CD14-positive monocyte (primary cell): ENCODE measurements at regions not wholly inside any gene's neighbourhood (a gene's known extent, or its start where the extent isn't known, plus 50 kb on each side); places are given as distances from the start of the nearest gene placed in this dataset.
"Not testable (repeated sequence)": the region's sequence is repeated elsewhere in the genome, so short reads cannot be mapped to it uniquely, and the experiment has no call there.

ENCODE experiments used
- DNase-seq, 3 donors: peaks; one replicate each; pipeline ENCODE4 v3.0.0-alpha.2; 2011 to 2022
- H2AFZ ChIP-seq: 2 replicates; pipeline ENCODE4 v1.6.0; 2012; ENCODE audit warnings: mild to moderate bottlenecking, low read depth, low read length, inconsistent platforms; ENCODE audit not compliant: insufficient read depth, poor library complexity, severe bottlenecking
- H3K27ac ChIP-seq, 2 donors: 1 replicate in 1 of 2; 2 replicates in 1 of 2; pipeline ENCODE4 v1.5.1; 2012 to 2013; ENCODE audit warnings: low read length in 2 of 2, control low read depth in 1 of 2, inconsistent platforms in 1 of 2, low read depth in 1 of 2, mild to moderate bottlenecking in 1 of 2
- H3K27me3 ChIP-seq, 2 donors: one replicate each; pipeline versions ENCODE4 v1.6.0 to v1.6.1; 2011 to 2013; ENCODE audit warnings: low read length in 2 of 2; ENCODE audit not compliant: control insufficient read depth in 2 of 2, insufficient read depth in 2 of 2
- H3K36me3 ChIP-seq, 2 donors: replicated peaks in 1 of 2; 1 replicate in 1 of 2; 2 replicates in 1 of 2; pipeline versions ENCODE4 v1.5.1 to v1.6.1; 2012 to 2013; ENCODE audit warnings: low read length in 2 of 2, control low read depth in 1 of 2, inconsistent platforms in 1 of 2, mild to moderate bottlenecking in 1 of 2; ENCODE audit not compliant: insufficient read depth in 2 of 2, control insufficient read depth in 1 of 2
- H3K4me1 ChIP-seq, 2 donors: 1 replicate in 1 of 2; 2 replicates in 1 of 2; pipeline versions ENCODE4 v1.5.1 to v1.6.1; 2012 to 2013; ENCODE audit warnings: low read length in 2 of 2, control low read depth in 1 of 2, inconsistent platforms in 1 of 2, mild to moderate bottlenecking in 1 of 2, moderate library complexity in 1 of 2; ENCODE audit not compliant: insufficient read depth in 2 of 2, control insufficient read depth in 1 of 2
- H3K4me2 ChIP-seq: replicated peaks from 2 replicates; pipeline ENCODE3; 2012; ENCODE audit warnings: low read length, moderate library complexity, mild to moderate bottlenecking; ENCODE audit not compliant: poor library complexity, severe bottlenecking; ENCODE audit errors: extremely low read depth
- H3K4me3 ChIP-seq, 3 experiments: fragments of 200-600 bp in 1 of 3; sonication (generic) in 1 of 3; replicated peaks in 1 of 3; 1 replicate in 2 of 3; 2 replicates in 1 of 3; pipeline ENCODE4 v1.5.1; 2011 to 2013; ENCODE audit warnings: low read length in 3 of 3, mild to moderate bottlenecking in 3 of 3, control low read depth in 2 of 3, low read depth in 2 of 3, inconsistent platforms in 1 of 3, moderate library complexity in 1 of 3
- H3K79me2 ChIP-seq: 2 replicates; pipeline ENCODE4 v1.6.0; 2012; ENCODE audit warnings: mild to moderate bottlenecking, control low read depth, inconsistent platforms, low read length, moderate library complexity; ENCODE audit not compliant: insufficient read depth
- H3K9ac ChIP-seq: 2 replicates; pipeline ENCODE4 v1.6.0; 2017; ENCODE audit warnings: low read length, mild to moderate bottlenecking; ENCODE audit not compliant: insufficient read depth, poor library complexity, severe bottlenecking
- H3K9me3 ChIP-seq, 2 donors: replicated peaks in 1 of 2; 1 replicate in 1 of 2; 2 replicates in 1 of 2; pipeline versions ENCODE4 v1.5.1 to v1.6.1; 2012 to 2013; ENCODE audit warnings: low read length in 2 of 2, control low read depth in 1 of 2; ENCODE audit not compliant: control insufficient read depth in 1 of 2, insufficient read depth in 1 of 2
- H4K20me1 ChIP-seq: 2 replicates; pipeline ENCODE4 v1.6.0; 2012; ENCODE audit warnings: mild to moderate bottlenecking, low read length, control low read depth, moderate library complexity; ENCODE audit not compliant: insufficient read depth
- H3K27ac Mint-ChIP-seq, 7 donors: one replicate each; pipeline ENCODE4 v1.8.0; 2020; ENCODE audit warnings: mild to moderate bottlenecking in 7 of 7, mixed read lengths in 7 of 7, moderate library complexity in 6 of 7, inconsistent platforms in 2 of 7
- H3K27me3 Mint-ChIP-seq, 3 donors: one replicate each; pipeline ENCODE4 v1.8.0; 2021 to 2022; ENCODE audit warnings: low read depth in 3 of 3, mild to moderate bottlenecking in 3 of 3, mixed read lengths in 3 of 3, moderate library complexity in 3 of 3, inconsistent platforms in 1 of 3
- H3K36me3 Mint-ChIP-seq, 2 donors: one replicate each; pipeline ENCODE4 v1.8.0; 2020; ENCODE audit warnings: mixed read lengths in 2 of 2, inconsistent platforms in 1 of 2, mild to moderate bottlenecking in 1 of 2
- H3K4me1 Mint-ChIP-seq: one replicate; pipeline ENCODE4 v1.8.0; 2020; ENCODE audit warnings: mild to moderate bottlenecking, mixed read lengths
- H3K4me3 Mint-ChIP-seq, 2 donors: one replicate each; pipeline ENCODE4 v1.8.0; 2020; ENCODE audit warnings: mild to moderate bottlenecking in 2 of 2, mixed read lengths in 2 of 2, moderate library complexity in 1 of 2
- H3K9me3 Mint-ChIP-seq, 7 donors: one replicate each; pipeline ENCODE4 v1.8.0; 2020 to 2022; ENCODE audit warnings: mixed read lengths in 7 of 7, mild to moderate bottlenecking in 6 of 7, moderate library complexity in 6 of 7, inconsistent platforms in 2 of 7
- CTCF ChIP-seq: fragments of 200-600 bp; IDR thresholded peaks from one replicate; pipeline ENCODE4 v1.8.0; 2022; ENCODE audit warnings: antibody characterized with exemption, mild to moderate bottlenecking
- WGBS: methylation state at CpG from one replicate; pipeline ENCODE4 v1.1.5; 2013; ENCODE audit warnings: missing lambda C conversion rate; ENCODE audit not compliant: insufficient coverage; 5-methylcytosine and 5-hydroxymethylcytosine counted together
- intact Hi-C, 2 donors: fragments of 100-400 bp; cut with micrococcal nuclease; formaldehyde crosslinking; loops; one replicate each; pipeline versions ENCODE4 v1.15.0 to v1.15.1; 2023

- H3K4me3 Mint-ChIP-seq: no peak overlapping the region
- no peaks in the 10 kb centered on the region for H3K36me3 ChIP-seq
- peaks cover 17 to 20% of the 10 kb centered on the region in 2 donors for H3K9me3 ChIP-seq
- H3K4me2 ChIP-seq: no peak overlapping the region
- no peaks in the 10 kb centered on the region for H3K79me2 ChIP-seq
- H3K27me3 ChIP-seq: no peaks in the 10 kb centered on the region
- peaks cover 11 to 32% (median 17%) of the 10 kb centered on the region in 7 donors for H3K9me3 Mint-ChIP-seq
- DNase-seq: no peak
- H3K9ac ChIP-seq: no peak overlapping the region
- H3K4me3 ChIP-seq: no peak overlapping the region
- no peak for TF ChIP-seq CTCF
- intact Hi-C loops: no loop called here
- H3K4me1 ChIP-seq: no peaks in the 10 kb centered on the region
- WGBS: 100% methylated on average over 1 of the region's 2 CpGs
- no peak overlapping the region for H2AFZ ChIP-seq
- H3K36me3 Mint-ChIP-seq: no peaks in the 10 kb centered on the region
- no peaks in the 10 kb centered on the region for H3K4me1 Mint-ChIP-seq
- H4K20me1 ChIP-seq: no peaks in the 10 kb centered on the region
- no peak overlapping the region for H3K27ac ChIP-seq
- no peaks in the 10 kb centered on the region for H3K27me3 Mint-ChIP-seq
- H3K27ac Mint-ChIP-seq: no peak overlapping the region
Observed at GRCh38 chr2:147147802-147148201, 697.0 kb upstream of the ACVR2A start.

- no peaks in the 10 kb centered on the region for H3K4me1 Mint-ChIP-seq
- H3K9me3 Mint-ChIP-seq: peaks cover 0 to 8% (median 1%) of the 10 kb centered on the region in 7 donors
- no peaks in the 10 kb centered on the region for H3K79me2 ChIP-seq
- no peaks in the 10 kb centered on the region for H3K27me3 ChIP-seq
- intact Hi-C loops: no loop called here
- no peak overlapping the region for H3K4me3 Mint-ChIP-seq
- H4K20me1 ChIP-seq: no peaks in the 10 kb centered on the region
- H3K9me3 ChIP-seq: no peaks in the 10 kb centered on the region
- H3K36me3 ChIP-seq: no peaks in the 10 kb centered on the region
- no peak for DNase-seq
- H3K27ac ChIP-seq: no peak overlapping the region
- WGBS: no CpG with 5 or more reads among the region's 4 CpGs
- H2AFZ ChIP-seq: no peak overlapping the region
- no peaks in the 10 kb centered on the region for H3K4me1 ChIP-seq
- TF ChIP-seq CTCF: no peak
- no peak overlapping the region for H3K4me2 ChIP-seq
- H3K27ac Mint-ChIP-seq: no peak overlapping the region
- H3K9ac ChIP-seq: no peak overlapping the region
- H3K36me3 Mint-ChIP-seq: no peaks in the 10 kb centered on the region
- H3K4me3 ChIP-seq: no peak overlapping the region
- H3K27me3 Mint-ChIP-seq: peaks cover 0 to 3% (median 0%) of the 10 kb centered on the region in 3 donors
Observed at GRCh38 chr2:147141930-147142329, 702.9 kb upstream of the ACVR2A start.

- DNase-seq, H3K27ac Mint-ChIP-seq, H3K9me3 Mint-ChIP-seq, H3K4me2 ChIP-seq, intact Hi-C loops, H3K9ac ChIP-seq, H3K4me3 Mint-ChIP-seq, H3K4me1 ChIP-seq, H3K27ac ChIP-seq, H3K4me1 Mint-ChIP-seq, H4K20me1 ChIP-seq, H3K27me3 Mint-ChIP-seq, H3K36me3 Mint-ChIP-seq, H2AFZ ChIP-seq, H3K27me3 ChIP-seq, H3K79me2 ChIP-seq, H3K9me3 ChIP-seq, H3K36me3 ChIP-seq, H3K4me3 ChIP-seq: not testable (repeated sequence)
- WGBS: no CpG with 5 or more reads among the region's 2 CpGs
Observed at GRCh38 chr2:147139732-147140131, 705.1 kb upstream of the ACVR2A start.
